B cell (primary cell): ENCODE measurements at regions not wholly inside any gene's neighbourhood (a gene's known extent, or its start where the extent isn't known, plus 50 kb on each side); places are given as distances from the start of the nearest gene placed in this dataset.

Experiments
- ATAC-seq: fragments of 200-7000 bp; cut with Tn5 transposase; one replicate; pipeline ENCODE4 v1.10.0; 2021; ENCODE audit warnings: low read depth, mild to moderate bottlenecking, moderate number of reproducible peaks, moderate library complexity
- CTCF ChIA-PET: fragments of 350-600 bp; sonication (Branson Sonifier 250); formaldehyde crosslinking; loops from one replicate; lab custom pipeline; 2021; ENCODE audit warnings: antibody characterized with exemption, inconsistent platforms; lab: Charles Lee
- POLR2A ChIA-PET: fragments of 350-600 bp; sonication (Branson Sonifier 250); formaldehyde crosslinking; loops from one replicate; lab custom pipeline; 2021; ENCODE audit warnings: antibody characterized with exemption; lab: Charles Lee
- DNase-seq: peaks from one replicate; pipeline ENCODE4 v3.0.0; 2013
- H2AFZ ChIP-seq: 2 replicates; pipeline ENCODE4 v1.6.1; 2012; ENCODE audit warnings: mild to moderate bottlenecking, low read depth, low read length; ENCODE audit not compliant: insufficient read depth, poor library complexity, severe bottlenecking
- H3K27ac ChIP-seq, 2 donors: 1 replicate in 1 of 2; 2 replicates in 1 of 2; pipeline ENCODE4 v1.5.1; 2012 to 2013; ENCODE audit warnings: low read length in 2 of 2, mild to moderate bottlenecking in 2 of 2, moderate library complexity in 1 of 2
- H3K27me3 ChIP-seq, 4 experiments: fragments of 200-600 bp in 1 of 4; sonication (generic) in 1 of 4; replicated peaks in 1 of 4; 1 replicate in 2 of 4; 2 replicates in 2 of 4; pipeline versions ENCODE4 v1.6.1 to v1.7.0; 2013 to 2016; ENCODE audit warnings: low read length in 3 of 4, mild to moderate bottlenecking in 2 of 4, mixed read lengths in 1 of 4, moderate library complexity in 1 of 4; ENCODE audit not compliant: insufficient read depth in 4 of 4, control insufficient read depth in 3 of 4; ENCODE audit errors: control extremely low read depth in 1 of 4
- H3K36me3 ChIP-seq, 2 experiments: replicated peaks in 1 of 2; 1 replicate in 1 of 2; 2 replicates in 1 of 2; pipeline versions ENCODE4 v1.6.1 to v1.7.1; 2013; ENCODE audit warnings: low read length in 1 of 2; ENCODE audit not compliant: insufficient read depth in 2 of 2, control insufficient read depth in 1 of 2; ENCODE audit errors: control extremely low read depth in 1 of 2, extremely low read depth in 1 of 2
- H3K4me1 ChIP-seq, 2 donors: fragments of 200-600 bp in 1 of 2; sonication (generic) in 1 of 2; 1 replicate in 1 of 2; 2 replicates in 1 of 2; pipeline versions ENCODE4 v1.5.1 to v1.6.1; 2013 to 2017; ENCODE audit warnings: low read length in 2 of 2; ENCODE audit not compliant: control insufficient read depth in 2 of 2, insufficient read depth in 2 of 2
- H3K4me2 ChIP-seq: replicated peaks from 2 replicates; pipeline ENCODE3; 2012; ENCODE audit warnings: mild to moderate bottlenecking, low read depth, low read length; ENCODE audit not compliant: poor library complexity, severe bottlenecking
- H3K4me3 ChIP-seq, 5 experiments: fragments of 200-600 bp in 1 of 5; sonication (generic) in 1 of 5; 1 replicate in 3 of 5; 2 replicates in 2 of 5; pipeline versions ENCODE4 v1.5.1 to v1.7.0; 2011 to 2016; ENCODE audit warnings: low read length in 4 of 5, mild to moderate bottlenecking in 4 of 5, low read depth in 2 of 5, control low read depth in 1 of 5, moderate library complexity in 1 of 5; ENCODE audit not compliant: insufficient read depth in 1 of 5; ENCODE audit errors: control extremely low read depth in 1 of 5, extremely low read depth in 1 of 5
- H3K79me2 ChIP-seq: fragments of 200-600 bp; sonication (generic); one replicate; pipeline ENCODE4 v1.6.0; 2016; ENCODE audit warnings: low read length; ENCODE audit not compliant: control insufficient read depth, insufficient read depth
- H3K9ac ChIP-seq: fragments of 200-600 bp; sonication (generic); 2 replicates; pipeline ENCODE4 v1.6.1; 2017; ENCODE audit warnings: mild to moderate bottlenecking, low read length, moderate library complexity
- H3K9me3 ChIP-seq, 3 donors: one replicate each; pipeline versions ENCODE4 v1.6.1 to v1.7.1; 2013; ENCODE audit warnings: low read length in 2 of 3; ENCODE audit not compliant: control insufficient read depth in 2 of 3, insufficient read depth in 1 of 3; ENCODE audit errors: control extremely low read depth in 1 of 3
- H4K20me1 ChIP-seq: 2 replicates; pipeline ENCODE4 v1.6.0; 2012; ENCODE audit warnings: mild to moderate bottlenecking, low read length; ENCODE audit not compliant: insufficient read depth, control insufficient read depth, poor library complexity, severe bottlenecking
- H3K27ac Mint-ChIP-seq: one replicate; pipeline ENCODE4 v1.8.0; 2021; ENCODE audit warnings: mixed read lengths
- H3K27me3 Mint-ChIP-seq: one replicate; pipeline ENCODE4 v1.8.0; 2021; ENCODE audit warnings: mixed read lengths
- H3K4me1 Mint-ChIP-seq: one replicate; pipeline ENCODE4 v1.8.0; 2021; ENCODE audit warnings: mixed read lengths
- H3K4me3 Mint-ChIP-seq: one replicate; pipeline ENCODE4 v1.8.0; 2021; ENCODE audit warnings: mixed read lengths
- H3K9me3 Mint-ChIP-seq: one replicate; pipeline ENCODE4 v1.8.0; 2022; ENCODE audit warnings: mixed read lengths; ENCODE audit not compliant: insufficient read depth
- EZH2 ChIP-seq: IDR thresholded peaks from 2 replicates; pipeline ENCODE4 v1.6.1; 2012; ENCODE audit warnings: borderline replicate concordance, low read depth, mild to moderate bottlenecking, moderate library complexity, low read length; ENCODE audit not compliant: insufficient read depth, poor library complexity, severe bottlenecking
- WGBS: methylation state at CpG from one replicate; pipeline ENCODE4 v1.1.5; 2013; ENCODE audit warnings: missing lambda C conversion rate; ENCODE audit not compliant: insufficient coverage; 5-methylcytosine and 5-hydroxymethylcytosine counted together
- intact Hi-C: fragments of 100-400 bp; cut with micrococcal nuclease; formaldehyde crosslinking; loops from one replicate; pipeline ENCODE4 v1.10.0; 2022
- TF ChIP-seq, protein P1 (sequence below): fragments of 200-600 bp; IDR thresholded peaks from one replicate; pipeline ENCODE4 v1.8.0; 2022; ENCODE audit warnings: antibody characterized with exemption, mild to moderate bottlenecking

- H2AFZ ChIP-seq = no peak overlapping the region
- CTCF ChIA-PET = no interaction called here
- no peaks in the 10 kb centered on the region for H4K20me1 ChIP-seq
- Mint-ChIP-seq H3K27me3 (no peaks in the 10 kb centered on the region), H3K27ac (no peak overlapping the region), H3K9me3 (no peaks in the 10 kb centered on the region), H3K4me1 (no peaks in the 10 kb centered on the region), H3K4me3 (no peak overlapping the region)
- no peaks in the 10 kb centered on the region for H3K79me2 ChIP-seq
- TF ChIP-seq EZH2 = no peak
- TF ChIP-seq, protein P1, sequence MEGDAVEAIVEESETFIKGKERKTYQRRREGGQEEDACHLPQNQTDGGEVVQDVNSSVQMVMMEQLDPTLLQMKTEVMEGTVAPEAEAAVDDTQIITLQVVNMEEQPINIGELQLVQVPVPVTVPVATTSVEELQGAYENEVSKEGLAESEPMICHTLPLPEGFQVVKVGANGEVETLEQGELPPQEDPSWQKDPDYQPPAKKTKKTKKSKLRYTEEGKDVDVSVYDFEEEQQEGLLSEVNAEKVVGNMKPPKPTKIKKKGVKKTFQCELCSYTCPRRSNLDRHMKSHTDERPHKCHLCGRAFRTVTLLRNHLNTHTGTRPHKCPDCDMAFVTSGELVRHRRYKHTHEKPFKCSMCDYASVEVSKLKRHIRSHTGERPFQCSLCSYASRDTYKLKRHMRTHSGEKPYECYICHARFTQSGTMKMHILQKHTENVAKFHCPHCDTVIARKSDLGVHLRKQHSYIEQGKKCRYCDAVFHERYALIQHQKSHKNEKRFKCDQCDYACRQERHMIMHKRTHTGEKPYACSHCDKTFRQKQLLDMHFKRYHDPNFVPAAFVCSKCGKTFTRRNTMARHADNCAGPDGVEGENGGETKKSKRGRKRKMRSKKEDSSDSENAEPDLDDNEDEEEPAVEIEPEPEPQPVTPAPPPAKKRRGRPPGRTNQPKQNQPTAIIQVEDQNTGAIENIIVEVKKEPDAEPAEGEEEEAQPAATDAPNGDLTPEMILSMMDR = no peak
- DNase-seq (no peak), ATAC-seq (no peak)
- no peaks in the 10 kb centered on the region for H3K4me1 ChIP-seq
- H3K9me3 ChIP-seq = peaks cover 0 to 3% (median 0%) of the 10 kb centered on the region in 3 donors
- H3K9ac ChIP-seq = no peak overlapping the region
- intact Hi-C loops = no loop called here
- H3K4me2 ChIP-seq = no peak overlapping the region
- H3K27ac ChIP-seq = no peak overlapping the region
- POLR2A ChIA-PET = no interaction called here
- no peaks in the 10 kb centered on the region for H3K27me3 ChIP-seq
- no CpG with 5 or more reads among the region's 5 CpGs for WGBS
- no peaks in the 10 kb centered on the region for H3K36me3 ChIP-seq
- no peak overlapping the region for H3K4me3 ChIP-seq
Measured at GRCh38 chr3:23004971-23005370, 198.2 kb upstream of the UBE2E2 start.

DNA sequence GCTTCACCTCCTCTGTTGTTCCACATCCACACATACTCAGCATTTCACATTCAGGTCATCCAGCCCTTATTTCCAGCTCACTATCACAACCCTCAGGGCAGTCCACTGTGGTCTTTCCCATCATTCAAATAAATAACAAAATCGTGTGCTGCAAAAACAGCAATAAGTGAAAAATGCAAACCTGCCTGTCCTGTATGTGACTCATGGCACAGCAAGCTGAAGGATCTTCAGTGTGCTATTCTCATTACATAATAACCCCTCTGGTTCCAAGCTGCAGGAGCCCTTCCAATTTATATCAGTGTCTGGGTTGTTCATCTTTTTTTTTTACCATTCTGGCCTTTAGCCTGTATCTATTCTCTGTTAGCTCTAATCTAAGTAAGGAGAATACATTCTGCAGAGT is 185.3 kb upstream of the UBE2E2 start:
- Mint-ChIP-seq H3K4me1 (no peaks in the 10 kb centered on the region), H3K4me3 (no peak overlapping the region), H3K27ac (no peak overlapping the region), H3K27me3 (peaks cover 21% of the 10 kb centered on the region), H3K9me3 (no peaks in the 10 kb centered on the region)
- Histone ChIP-seq H3K27me3 (no peaks in the 10 kb centered on the region), H4K20me1 (no peaks in the 10 kb centered on the region), H3K4me2 (no peak overlapping the region), H3K9me3 (peaks cover 0 to 2% (median 0%) of the 10 kb centered on the region in 3 donors), H3K9ac (no peak overlapping the region), H3K79me2 (no peaks in the 10 kb centered on the region), H3K4me1 (no peaks in the 10 kb centered on the region), H3K4me3 (no peak overlapping the region), H3K36me3 (no peaks in the 10 kb centered on the region), H2AFZ (no peak overlapping the region), H3K27ac (no peak overlapping the region)
- ChIA-PET POLR2A (no interaction called here), CTCF (no interaction called here)
- ATAC-seq = no peak
- DNase-seq = no peak
- WGBS = 86% methylated on average over 1 of the region's 1 CpG
- intact Hi-C loops = no loop called here
- no peak for TF ChIP-seq EZH2
